RPMI7951 (cell line): ENCODE measurements at regions not wholly inside any gene's neighbourhood (a gene's known extent, or its start where the extent isn't known, plus 50 kb on each side); places are given as distances from the start of the nearest gene placed in this dataset.
A peak's percentile ranks its signal among the peaks of the same experiment; 100 is the strongest.
"Not testable (repeated sequence)": the region's sequence is repeated elsewhere in the genome, so short reads cannot be mapped to it uniquely, and the experiment has no call there.

ENCODE experiments used
- DNase-seq: peaks from one replicate; pipeline ENCODE4 v3.0.0-alpha.2; 2012; ENCODE audit warnings: low read depth

DNA sequence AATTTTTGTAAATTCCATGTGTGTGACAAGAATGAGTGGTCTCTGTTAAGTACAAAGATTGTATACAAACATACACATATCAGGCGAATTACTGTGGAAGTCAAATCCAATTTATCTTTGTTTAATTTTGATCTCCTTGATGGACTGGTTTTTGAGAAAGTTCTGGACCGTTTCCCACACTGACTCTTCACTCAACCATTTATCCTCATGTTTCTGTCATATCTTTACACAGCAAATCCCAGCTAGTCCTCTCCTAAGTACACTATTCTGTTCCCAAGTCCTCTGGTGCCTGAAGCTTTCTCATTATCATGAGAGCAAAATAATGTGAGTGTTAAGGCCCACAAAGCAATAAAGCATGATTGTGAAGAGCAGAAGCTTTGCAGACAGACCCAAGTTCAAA, 189.9 kb downstream of the WNT5A start:
- no peak for DNase-seq

DNA sequence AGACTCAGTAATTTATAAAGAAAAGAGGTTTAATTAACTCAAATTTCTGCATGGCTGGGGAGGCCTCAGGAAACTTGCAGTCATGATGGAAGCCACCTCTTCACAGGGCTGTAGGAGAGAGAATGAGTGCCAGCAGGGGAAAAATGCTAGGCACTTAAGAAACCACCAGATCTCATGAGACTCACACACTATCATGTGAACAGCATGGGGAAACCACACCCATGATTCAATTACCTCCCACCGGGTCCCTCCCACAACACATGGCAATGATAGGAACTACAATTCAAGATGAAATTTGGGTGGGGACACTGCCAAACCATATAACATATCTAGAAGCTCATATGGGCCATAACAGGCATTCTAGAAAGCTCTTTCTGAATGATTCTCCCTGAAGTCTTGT, 190.3 kb downstream of the WNT5A start:
- peak; percentile 66 for DNase-seq

- peak; percentile 78 for DNase-seq
Measured at GRCh38 chr3:55296030-55296429, 191.1 kb downstream of the WNT5A start.

DNA sequence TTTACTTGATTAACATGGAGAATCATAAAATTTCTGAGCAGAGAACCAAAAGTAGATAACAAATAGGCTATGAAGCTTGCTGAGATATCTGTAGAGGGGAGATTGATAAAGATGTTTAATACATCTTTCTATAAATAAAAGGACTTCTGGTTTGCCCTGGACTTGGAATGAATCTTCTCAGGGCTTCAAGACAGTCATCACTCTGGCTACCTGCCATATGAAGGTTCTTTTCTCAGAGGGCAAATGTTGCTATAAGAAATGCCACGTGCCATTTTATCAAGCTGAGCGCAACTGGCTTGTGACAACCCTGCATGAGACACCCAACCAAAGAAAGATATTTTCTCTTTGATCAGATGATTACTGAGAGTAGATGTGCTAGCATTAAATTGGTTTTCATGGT, 192.5 kb downstream of the WNT5A start:
- peak; percentile 51 for DNase-seq

DNA sequence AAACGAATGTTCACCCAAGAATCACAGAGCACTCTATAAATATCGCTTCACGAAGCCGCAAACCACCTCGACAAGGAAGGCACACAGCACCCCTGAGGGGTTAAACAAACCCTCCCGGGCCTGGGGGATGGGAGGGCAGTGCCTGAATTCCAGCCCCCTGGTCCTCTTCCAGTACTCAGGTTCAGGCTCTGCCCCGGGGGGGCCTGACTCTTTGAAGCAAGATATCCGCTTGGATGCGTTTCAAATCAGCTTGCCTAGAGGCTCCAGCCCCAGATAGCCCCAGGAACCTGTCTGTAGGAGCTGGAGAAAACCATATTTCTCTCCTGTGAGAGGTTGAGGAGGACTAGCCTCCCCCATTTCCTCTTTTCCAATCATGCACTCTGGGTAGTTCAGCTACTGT, 194.7 kb downstream of the WNT5A start:
- peak; percentile 82 for DNase-seq

GRCh38 chr3:55288657-55289056, 198.4 kb downstream of the WNT5A start:
- DNase-seq, result no peak

- no peak for DNase-seq
Measured at GRCh38 chr3:55286693-55287092, 200.4 kb downstream of the WNT5A start.

DNA sequence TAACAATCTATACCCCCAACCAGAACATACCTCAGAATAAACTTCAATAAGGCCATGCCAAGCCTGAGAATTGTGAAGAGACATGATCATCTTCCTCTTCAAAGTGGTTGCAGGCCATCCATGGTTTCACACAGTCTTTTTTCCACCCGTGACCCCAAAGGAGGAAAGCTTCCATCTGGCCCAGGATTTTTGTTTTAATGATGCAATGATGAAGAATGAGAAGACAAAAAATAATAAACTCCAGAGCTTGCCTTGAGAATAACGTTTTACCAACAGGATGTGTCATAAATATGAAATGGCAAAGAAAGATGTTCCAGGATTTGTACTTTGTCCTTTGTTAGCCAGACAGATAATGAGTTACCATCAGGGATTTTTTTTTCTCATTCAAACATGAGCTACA, 201.9 kb downstream of the WNT5A start:
- DNase-seq, result no peak

DNA sequence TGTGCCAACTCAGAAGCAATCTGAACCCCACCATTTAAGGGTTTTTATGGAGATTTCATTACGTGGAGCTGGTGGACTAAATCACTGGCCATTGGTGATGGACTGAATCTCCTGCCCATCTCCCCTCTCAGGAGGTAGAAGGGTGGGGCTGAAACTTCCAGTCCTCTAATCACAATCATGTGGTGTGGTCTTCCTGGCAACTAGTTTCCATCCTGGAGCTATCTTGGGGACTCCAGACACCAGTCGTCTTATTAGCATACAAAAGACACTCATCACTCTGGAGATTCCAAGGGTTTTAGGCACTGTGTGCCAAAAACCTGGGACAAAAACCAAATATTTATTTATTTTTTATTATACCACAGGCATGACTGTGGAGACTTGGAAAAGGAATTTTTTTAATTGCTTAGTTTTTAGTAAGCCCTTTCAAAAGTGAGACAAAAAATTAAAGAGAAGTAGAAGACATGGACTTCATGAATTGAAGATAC, 203.6 kb downstream of the WNT5A start:
- no peak for DNase-seq

DNA sequence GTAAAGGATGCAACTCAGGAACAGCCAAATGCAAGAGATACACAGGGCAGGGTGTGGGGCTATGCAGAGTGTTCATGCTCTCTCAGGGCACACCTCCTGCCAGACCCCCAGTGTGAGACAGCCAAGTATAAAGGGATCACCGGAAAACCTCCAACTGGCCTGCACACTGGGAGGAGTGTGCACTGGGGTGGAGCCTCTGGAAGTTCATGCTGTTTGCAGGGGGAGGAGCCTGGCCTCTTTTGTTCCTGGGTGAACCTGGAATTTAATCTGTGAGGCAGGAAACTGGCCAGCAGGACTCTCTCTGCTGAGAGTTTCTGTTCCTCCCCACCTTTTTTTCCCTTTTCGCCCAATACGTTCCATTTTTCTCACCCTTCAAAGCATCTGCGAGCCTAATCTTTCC, 204.1 kb downstream of the WNT5A start:
- DNase-seq, result peak; percentile 72

DNA sequence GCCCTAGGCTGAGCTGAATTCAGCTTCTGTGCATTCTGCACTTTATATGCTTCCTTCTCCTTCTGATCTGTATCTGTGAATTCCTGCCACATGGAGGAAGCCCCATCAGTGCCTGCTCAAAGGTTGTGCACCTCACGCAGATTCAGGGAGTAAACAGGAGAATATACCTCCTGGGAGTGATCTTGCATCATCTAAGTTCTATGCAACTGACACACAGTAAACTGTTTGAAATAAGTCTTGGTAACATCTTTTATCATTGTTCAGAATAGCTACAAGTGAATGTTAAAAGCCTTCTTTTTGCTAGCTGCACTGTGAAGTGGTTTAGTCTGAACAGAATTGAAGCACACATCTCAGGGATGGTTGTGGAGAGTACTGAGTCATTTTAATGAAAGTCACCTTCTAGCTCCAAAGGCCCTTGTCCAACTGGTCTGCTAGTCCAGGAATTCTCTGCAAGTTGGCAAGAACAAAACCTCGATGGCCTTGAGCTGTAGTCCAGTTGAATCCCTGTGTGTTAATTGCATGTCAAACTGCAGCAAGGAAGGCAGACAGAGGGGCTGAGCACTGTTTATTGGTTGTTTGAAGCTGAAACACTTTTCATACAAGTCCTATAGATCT, 215.0 kb downstream of the WNT5A start:
- peak; percentile 67 for DNase-seq

GRCh38 chr3:55271549-55271948, 215.6 kb downstream of the WNT5A start:
- no peak for DNase-seq

DNA sequence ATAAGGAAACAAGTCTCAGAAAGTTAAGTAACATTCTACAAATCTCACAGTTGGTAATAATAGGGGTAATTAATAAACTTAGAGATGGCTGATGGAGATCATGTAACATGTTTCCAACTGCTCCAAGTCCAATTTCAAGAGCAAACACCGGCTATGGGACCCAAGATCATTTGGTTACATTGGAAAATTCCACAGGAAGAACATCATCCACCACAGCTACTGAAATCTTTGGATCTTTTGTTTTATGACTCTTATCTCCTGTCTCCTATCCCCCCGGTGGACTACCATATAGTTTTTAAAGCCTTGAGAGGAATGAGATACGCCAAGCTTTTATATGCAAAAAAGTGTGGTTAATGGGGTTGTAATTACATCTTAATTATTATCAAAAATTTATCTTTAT, 216.1 kb downstream of the WNT5A start:
- DNase-seq, result peak; percentile 85

DNA sequence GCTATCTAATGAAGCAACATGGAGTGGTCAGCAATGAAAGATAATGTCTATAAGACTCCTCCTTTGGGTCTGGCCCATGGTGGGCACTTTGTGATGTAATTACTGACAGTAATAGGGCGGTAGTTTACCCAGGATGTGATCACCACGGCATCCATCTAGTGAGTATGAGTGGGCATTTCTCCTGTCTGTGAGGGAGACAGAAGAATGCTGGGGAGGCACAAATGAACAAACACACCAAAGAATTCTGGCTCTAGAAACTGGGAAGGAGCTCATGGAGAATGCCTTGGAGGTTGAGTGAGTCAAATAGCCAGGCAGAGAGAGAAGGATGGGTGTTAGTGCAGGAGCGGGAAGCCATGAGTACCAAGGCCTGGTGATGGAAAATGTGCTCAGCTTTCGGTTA, 217.5 kb downstream of the WNT5A start:
- peak; percentile 53 for DNase-seq

DNA sequence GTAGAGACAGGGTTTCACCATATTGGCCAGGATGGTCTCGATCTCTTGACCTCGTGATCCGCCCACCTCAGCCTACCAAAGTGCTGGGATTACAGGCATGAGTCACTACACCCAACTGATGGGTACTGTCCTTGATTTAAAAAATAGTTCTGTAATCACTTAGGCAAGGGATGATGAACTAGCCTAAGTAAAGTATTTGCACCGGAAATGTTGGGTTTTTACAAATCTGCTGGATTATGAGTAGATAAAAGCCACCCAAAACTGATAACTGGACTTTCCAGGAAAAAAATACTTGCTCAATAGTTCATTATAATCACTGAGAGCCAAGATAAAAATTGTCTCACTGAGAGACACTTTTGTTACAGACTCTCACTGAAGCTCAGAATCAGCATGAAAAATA, 218.0 kb downstream of the WNT5A start:
- peak; percentile 40 for DNase-seq

- no peak for DNase-seq
Measured at GRCh38 chr3:55267206-55267930, 219.7 kb downstream of the WNT5A start.

DNA sequence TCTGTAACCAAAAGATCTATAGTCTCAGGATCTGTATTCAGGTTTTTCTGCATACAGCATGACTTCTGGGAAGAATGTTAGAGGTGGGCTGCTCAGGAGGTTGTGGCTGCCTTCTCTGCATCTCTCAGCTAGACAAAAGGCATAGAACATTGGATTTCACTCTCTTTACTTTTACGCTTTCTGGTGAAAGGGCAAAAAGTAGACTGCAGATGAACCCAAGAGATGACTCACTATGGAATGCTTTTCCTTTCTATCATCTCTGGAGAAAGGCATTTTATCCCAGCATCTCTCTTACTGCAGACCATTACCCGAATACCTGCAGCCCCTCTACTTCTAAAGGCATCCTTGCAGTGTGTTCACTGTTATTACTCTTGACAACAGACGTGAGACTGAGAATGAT, 222.2 kb downstream of the WNT5A start:
- DNase-seq, result peak; percentile 58

DNA sequence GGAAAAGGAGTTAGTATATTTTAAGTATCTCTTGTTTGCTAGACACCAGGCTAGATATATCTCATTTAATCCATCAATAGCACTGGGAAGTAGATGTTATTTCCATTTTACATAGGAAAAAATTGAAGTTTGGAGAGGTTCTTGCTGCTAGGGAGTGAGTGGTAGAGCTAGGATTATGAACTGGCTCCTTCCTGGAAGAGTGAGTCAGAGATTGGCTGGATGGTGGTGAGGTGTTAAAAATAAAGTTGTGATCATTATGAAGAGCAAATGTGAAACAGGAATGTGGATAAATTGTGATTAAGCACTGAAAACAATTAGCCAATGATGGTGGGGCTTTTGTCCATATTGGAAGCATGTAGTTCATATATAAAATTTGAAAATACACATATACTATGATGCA, 234.2 kb downstream of the WNT5A start:
- DNase-seq, result peak; percentile 53

- not testable (repeated sequence) for DNase-seq
Measured at GRCh38 chr3:55249156-55249555, 237.9 kb downstream of the WNT5A start.

- no peak for DNase-seq
Measured at GRCh38 chr3:55247666-55248065, 239.4 kb downstream of the WNT5A start.

- peak; percentile 74 for DNase-seq
Measured at GRCh38 chr3:55246033-55246432, 241.1 kb downstream of the WNT5A start.

DNA sequence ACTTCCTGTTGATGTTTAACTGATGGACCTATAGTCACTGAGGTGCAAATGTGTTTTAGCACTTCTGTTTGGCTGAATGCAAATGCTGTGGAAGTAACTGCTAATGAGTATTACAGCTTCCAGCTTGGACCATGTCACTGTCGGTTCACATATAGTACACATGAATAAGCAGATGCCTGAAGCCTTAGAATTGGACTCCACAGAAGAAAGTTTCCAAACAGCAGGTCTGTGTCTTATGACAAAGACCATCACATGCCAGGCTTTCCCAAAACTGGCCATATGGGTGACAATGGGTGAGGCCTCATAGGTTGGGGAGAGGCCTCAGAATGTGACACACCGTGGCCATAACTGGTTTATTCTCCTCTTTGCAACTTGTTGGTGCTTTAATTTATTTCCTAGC, 241.8 kb downstream of the WNT5A start:
- peak; percentile 71 for DNase-seq

DNA sequence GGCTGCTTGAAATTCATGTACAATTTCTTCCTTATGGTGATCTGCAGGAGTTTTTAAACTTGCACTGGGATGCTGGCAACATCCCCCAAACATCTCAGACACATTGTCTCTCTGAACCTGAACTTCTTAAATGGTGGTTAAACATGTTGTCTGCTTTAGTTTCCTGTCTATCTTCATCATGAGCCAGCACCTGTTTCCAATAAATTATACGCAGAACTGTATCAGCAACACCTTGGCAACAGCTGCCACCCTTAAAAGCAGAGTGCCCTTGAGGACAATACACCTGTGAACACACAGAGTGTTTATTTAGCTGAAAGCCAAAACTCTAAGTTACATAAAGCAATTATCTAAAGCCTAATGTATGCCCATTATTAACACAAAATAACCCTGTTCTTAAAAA, 242.9 kb downstream of the WNT5A start:
- no peak for DNase-seq

- DNase-seq, result peak; percentile 70
Measured at GRCh38 chr3:55243678-55244077, 243.4 kb downstream of the WNT5A start.
